IMR-90 (cell line): ENCODE measurements at regions not wholly inside any gene's neighbourhood (a gene's known extent, or its start where the extent isn't known, plus 50 kb on each side); places are given as distances from the start of the nearest gene placed in this dataset.

Experiments used
- ATAC-seq: fragments of 200-7000 bp; cut with Tn5 transposase; 2 replicates; pipeline ENCODE4 v1.9.1; 2020; ENCODE audit warnings: low read depth, mild to moderate bottlenecking, moderate library complexity
- BruUV-seq: library from RNA; stranded (reverse); fragments of 400-500 nt; replicated peaks from 2 replicates; lab custom pipeline; 2021; lab: Mats Ljungman, UMichigan
- CTCF ChIA-PET: fragments of 300-600 bp; formaldehyde crosslinking; extraction: SDS; loops from one replicate; lab custom pipeline; 2021; ENCODE audit warnings: antibody characterized with exemption; lab: Yijun Ruan, JAX
- POLR2A ChIA-PET: fragments of 300-600 bp; sonication (Branson Sonifier 250); formaldehyde crosslinking; loops from one replicate; lab custom pipeline; 2022; ENCODE audit warnings: antibody characterized with exemption; ENCODE audit not compliant: unreplicated experiment; lab: Charles Lee
- DNase-seq: peaks from one replicate; pipeline ENCODE4 v3.0.0; 2013
- H2AFZ ChIP-seq: replicated peaks from 2 replicates; pipeline ENCODE3; 2013; ENCODE audit warnings: low read length, mild to moderate bottlenecking; ENCODE audit not compliant: poor library complexity
- H2AK5ac ChIP-seq: 2 replicates; pipeline ENCODE4 v1.6.1; 2013; ENCODE audit warnings: low read depth, low read length, inconsistent platforms
- H2AK9ac ChIP-seq: replicated peaks from 2 replicates; pipeline ENCODE3; 2013; ENCODE audit warnings: mild to moderate bottlenecking, low read depth, low read length, moderate library complexity; ENCODE audit not compliant: poor library complexity
- H2BK120ac ChIP-seq: 2 replicates; pipeline ENCODE4 v1.6.1; 2013; ENCODE audit warnings: low read depth, low read length, inconsistent platforms
- H2BK15ac ChIP-seq: 3 replicates; pipeline ENCODE4 v1.6.1; 2013; ENCODE audit warnings: low read depth, low read length, inconsistent platforms
- H2BK20ac ChIP-seq: 2 replicates; pipeline ENCODE4 v1.6.1; 2013; ENCODE audit warnings: low read depth, mild to moderate bottlenecking, inconsistent platforms, low read length, moderate library complexity
- H2BK5ac ChIP-seq: 2 replicates; pipeline ENCODE4 v1.6.1; 2013; ENCODE audit warnings: mild to moderate bottlenecking, low read depth, low read length, inconsistent platforms; ENCODE audit not compliant: poor library complexity, severe bottlenecking
- H3K14ac ChIP-seq: replicated peaks from 2 replicates; pipeline ENCODE4 v1.6.1; 2013; ENCODE audit warnings: low read depth, low read length, inconsistent platforms
- H3K18ac ChIP-seq: 2 replicates; pipeline ENCODE4 v1.6.1; 2013; ENCODE audit warnings: low read depth, low read length, control low read depth
- H3K23ac ChIP-seq: 2 replicates; pipeline ENCODE4 v1.6.1; 2013; ENCODE audit warnings: low read depth, low read length, inconsistent platforms
- H3K27ac ChIP-seq: 2 replicates; pipeline ENCODE4 v1.5.1; 2013; ENCODE audit warnings: mild to moderate bottlenecking, control low read depth, low read length; ENCODE audit not compliant: insufficient read depth
- H3K27me3 ChIP-seq: 2 replicates; pipeline ENCODE4 v1.6.1; 2013; ENCODE audit warnings: low read length; ENCODE audit not compliant: control insufficient read depth, insufficient read depth
- H3K36me3 ChIP-seq: 2 replicates; pipeline ENCODE4 v1.6.1; 2013; ENCODE audit warnings: low read length, mixed read lengths; ENCODE audit not compliant: control insufficient read depth, insufficient read depth
- H3K4ac ChIP-seq: 2 replicates; pipeline ENCODE4 v1.6.1; 2013; ENCODE audit warnings: low read depth, low read length, inconsistent platforms
- H3K4me1 ChIP-seq: 2 replicates; pipeline ENCODE4 v1.6.1; 2013; ENCODE audit warnings: low read length, mixed read lengths; ENCODE audit not compliant: control insufficient read depth, insufficient read depth
- H3K4me2 ChIP-seq: 2 replicates; pipeline ENCODE4 v1.6.1; 2013; ENCODE audit warnings: low read depth, mild to moderate bottlenecking, control low read depth, low read length, moderate library complexity
- H3K4me3 ChIP-seq: 2 replicates; pipeline ENCODE4 v1.5.1; 2013; ENCODE audit warnings: low read depth, mild to moderate bottlenecking, control low read depth, low read length, moderate library complexity; ENCODE audit not compliant: insufficient read depth
- H3K56ac ChIP-seq: 2 replicates; pipeline ENCODE4 v1.6.1; 2013; ENCODE audit warnings: low read length, inconsistent platforms; ENCODE audit not compliant: insufficient read depth; ENCODE audit errors: extremely low read depth
- H3K79me1 ChIP-seq, 2 experiments: 2 replicates each; pipeline ENCODE4 v1.6.1; 2013; ENCODE audit warnings: low read length in 2 of 2, inconsistent platforms in 1 of 2, low read depth in 1 of 2
- H3K9ac ChIP-seq: 2 replicates; pipeline ENCODE4 v1.6.1; 2013; ENCODE audit warnings: low read depth, low read length, control low read depth
- H3K9me1 ChIP-seq: 2 replicates; pipeline ENCODE4 v1.6.1; 2013; ENCODE audit warnings: low read length, inconsistent platforms; ENCODE audit not compliant: insufficient read depth
- H3K9me3 ChIP-seq: 2 replicates; pipeline ENCODE4 v1.6.1; 2013; ENCODE audit warnings: low read length; ENCODE audit not compliant: control insufficient read depth, insufficient read depth
- H4K20me1 ChIP-seq: 2 replicates; pipeline ENCODE4 v1.6.1; 2013; ENCODE audit warnings: low read length, inconsistent platforms; ENCODE audit not compliant: insufficient read depth
- H4K5ac ChIP-seq: 2 replicates; pipeline ENCODE4 v1.6.1; 2013; ENCODE audit warnings: mild to moderate bottlenecking, low read depth, low read length, control low read depth
- H4K8ac ChIP-seq, 2 experiments: 2 replicates each; pipeline ENCODE4 v1.6.1; 2013; ENCODE audit warnings: low read depth in 2 of 2, low read length in 2 of 2, control low read depth in 1 of 2, inconsistent platforms in 1 of 2
- H4K91ac ChIP-seq: 2 replicates; pipeline ENCODE4 v1.6.1; 2013; ENCODE audit warnings: low read depth, low read length, inconsistent platforms; ENCODE audit not compliant: insufficient read depth
- CHD1 ChIP-seq: IDR thresholded peaks from 2 replicates; pipeline ENCODE4 v1.6.1; 2012; ENCODE audit warnings: low read depth, low read length, improper control_type of control experiment
- FOS ChIP-seq: fragments of 150-350 bp; IDR thresholded peaks from 2 replicates; pipeline ENCODE4 v1.6.1; 2016; ENCODE audit warnings: low read depth, low read length
- MXI1 ChIP-seq: IDR thresholded peaks from 2 replicates; pipeline ENCODE4 v1.6.1; 2012; ENCODE audit warnings: low read depth, mild to moderate bottlenecking, low read length, moderate library complexity, borderline replicate concordance
- NFE2L2 ChIP-seq: fragments of 150-350 bp; IDR thresholded peaks from 2 replicates; pipeline ENCODE4 v1.6.1; 2016; ENCODE audit warnings: low read depth, mild to moderate bottlenecking, low read length
- WGBS, 2 experiments: methylation state at CpG; one replicate each; pipeline versions ENCODE4 v1.1.5 to v1.1.7; 2013; ENCODE audit warnings: missing lambda C conversion rate in 2 of 2; ENCODE audit not compliant: insufficient read length in 1 of 2; ENCODE audit errors: extremely low coverage in 2 of 2; 5-methylcytosine and 5-hydroxymethylcytosine counted together
- dilution Hi-C: fragments of 300-500 bp; cut with HindIII; formaldehyde crosslinking; loops from one replicate; pipeline ENCODE4 v1.14.3; 2018; ENCODE audit warnings: low sequenced_read_pairs; ENCODE audit not compliant: unreplicated experiment
- in situ Hi-C: fragments of 300-500 bp; cut with MboI; formaldehyde crosslinking; loops from 3 replicates; pipeline ENCODE4 v1.14.3; 2019; ENCODE audit warnings: low sequenced_read_pairs, inconsistent platforms, mixed read lengths
- intact Hi-C: fragments of 100-400 bp; cut with micrococcal nuclease; formaldehyde crosslinking; loops from 2 replicates; pipeline ENCODE4 v1.10.0; 2022

GRCh38 chr16:9650284-9650683, 531.9 kb downstream of the GRIN2A start:
- Histone ChIP-seq H3K56ac (no peak overlapping the region), H3K9ac (no peak overlapping the region), H3K4ac (no peak overlapping the region), H3K9me1 (no peaks in the 10 kb centered on the region), H3K27me3 (no peaks in the 10 kb centered on the region), H2BK120ac (no peak overlapping the region), H2BK15ac (no peak overlapping the region), H3K18ac (no peak overlapping the region), H3K4me1 (no peaks in the 10 kb centered on the region), H3K9me3 (peaks cover 12% of the 10 kb centered on the region; the same call in 1 of the 2 replicates), H2AK5ac (no peak overlapping the region), H3K79me1 (no peaks in the 10 kb centered on the region), H3K27ac (no peak overlapping the region), H2AK9ac (no peak overlapping the region), H4K5ac (no peak overlapping the region), H4K20me1 (no peaks in the 10 kb centered on the region), H3K4me2 (no peak overlapping the region), H2BK5ac (no peak overlapping the region), H3K36me3 (no peaks in the 10 kb centered on the region), H4K91ac (no peak overlapping the region), H3K14ac (no peak overlapping the region), H2BK20ac (no peak overlapping the region), H4K8ac (no peak overlapping the region), H2AFZ (no peak overlapping the region), H3K23ac (no peak overlapping the region), H3K4me3 (no peak overlapping the region)
- in situ Hi-C loops = no loop called here
- dilution Hi-C loops = no loop called here
- TF ChIP-seq MXI1 (no peak), CHD1 (no peak), NFE2L2 (no peak), FOS (no peak)
- WGBS, 2 experiments = no CpG with 5 or more reads among the region's 1 CpG
- POLR2A ChIA-PET = no interaction called here
- intact Hi-C loops = no loop called here
- CTCF ChIA-PET = no interaction called here
- ATAC-seq = no peak
- no peak for DNase-seq
- no TSS peak for BruUV-seq
